ENCODE measurements at regions not wholly inside any gene's neighbourhood (a gene's known extent, or its start where the extent isn't known, plus 50 kb on each side); places are given as distances from the start of the nearest gene placed in this dataset.

DNA sequence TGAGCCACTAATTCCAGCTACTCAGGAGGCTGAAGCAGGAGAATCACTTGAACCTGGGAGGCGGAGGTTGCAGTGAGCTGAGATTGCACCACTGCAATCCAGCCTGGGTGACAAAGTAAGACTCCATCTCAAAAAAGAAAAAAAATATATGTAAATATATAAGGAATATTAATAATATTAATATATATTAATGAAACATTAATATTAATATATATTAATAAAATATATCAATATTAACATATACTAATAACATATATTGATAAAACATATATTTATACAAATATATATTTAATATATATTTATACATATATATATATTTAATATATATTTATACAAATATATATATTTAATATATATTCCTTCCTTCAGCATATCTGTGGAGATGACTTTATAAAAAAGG, 338.0 kb downstream of the NPIPA8 start:
- TF ChIP-seq, protein P1, sequence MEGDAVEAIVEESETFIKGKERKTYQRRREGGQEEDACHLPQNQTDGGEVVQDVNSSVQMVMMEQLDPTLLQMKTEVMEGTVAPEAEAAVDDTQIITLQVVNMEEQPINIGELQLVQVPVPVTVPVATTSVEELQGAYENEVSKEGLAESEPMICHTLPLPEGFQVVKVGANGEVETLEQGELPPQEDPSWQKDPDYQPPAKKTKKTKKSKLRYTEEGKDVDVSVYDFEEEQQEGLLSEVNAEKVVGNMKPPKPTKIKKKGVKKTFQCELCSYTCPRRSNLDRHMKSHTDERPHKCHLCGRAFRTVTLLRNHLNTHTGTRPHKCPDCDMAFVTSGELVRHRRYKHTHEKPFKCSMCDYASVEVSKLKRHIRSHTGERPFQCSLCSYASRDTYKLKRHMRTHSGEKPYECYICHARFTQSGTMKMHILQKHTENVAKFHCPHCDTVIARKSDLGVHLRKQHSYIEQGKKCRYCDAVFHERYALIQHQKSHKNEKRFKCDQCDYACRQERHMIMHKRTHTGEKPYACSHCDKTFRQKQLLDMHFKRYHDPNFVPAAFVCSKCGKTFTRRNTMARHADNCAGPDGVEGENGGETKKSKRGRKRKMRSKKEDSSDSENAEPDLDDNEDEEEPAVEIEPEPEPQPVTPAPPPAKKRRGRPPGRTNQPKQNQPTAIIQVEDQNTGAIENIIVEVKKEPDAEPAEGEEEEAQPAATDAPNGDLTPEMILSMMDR (IDR thresholded peaks at IDR 0.05), result no peak
- no peak for TF ChIP-seq POLR2A (IDR thresholded peaks at IDR 0.05)
